AG20443 (cell line): ENCODE measurements at regions not wholly inside any gene's neighbourhood (a gene's known extent, or its start where the extent isn't known, plus 50 kb on each side); places are given as distances from the start of the nearest gene placed in this dataset.
"Not testable (repeated sequence)": the region's sequence is repeated elsewhere in the genome, so short reads cannot be mapped to it uniquely, and the experiment has no call there.

ENCODE experiments used
- DNase-seq: peaks from one replicate; pipeline ENCODE4 v3.0.0; 2012; ENCODE audit warnings: low spot score, mixed read lengths

DNA sequence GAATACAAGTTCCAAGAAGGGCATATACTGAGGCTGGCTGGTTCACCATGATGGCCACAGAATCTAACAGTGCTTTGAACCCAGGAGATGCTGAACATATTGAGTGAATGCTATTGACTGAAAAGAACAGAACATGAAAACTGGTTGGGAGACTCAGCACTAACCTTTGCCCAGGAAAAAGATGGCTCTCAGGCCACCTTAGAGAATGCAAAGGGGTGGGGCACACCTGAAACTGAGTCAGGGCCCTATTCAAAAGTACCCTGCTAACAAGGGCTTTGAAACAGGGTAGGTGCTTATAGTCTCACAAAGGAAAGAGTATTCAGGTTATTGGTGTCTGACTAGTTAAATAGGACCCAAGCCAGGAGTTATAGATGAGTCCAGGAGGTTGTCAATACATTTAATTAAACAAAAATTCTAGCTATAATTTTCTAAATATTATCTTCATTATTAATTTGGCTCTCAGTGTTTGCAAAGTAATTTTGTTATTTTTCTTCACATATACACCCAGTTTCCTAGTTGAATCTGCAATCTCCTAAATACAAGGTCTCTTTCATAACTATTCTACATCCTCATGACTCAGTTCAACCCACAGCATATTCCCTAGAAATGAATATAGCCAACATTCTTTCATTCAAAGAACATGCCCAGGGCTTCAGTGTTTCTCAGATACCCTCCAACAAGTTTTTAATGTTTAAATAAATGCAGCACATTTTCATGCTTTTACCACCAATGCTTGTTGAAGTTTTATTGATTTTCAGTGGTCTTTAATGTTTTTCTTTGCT is 144.2 kb upstream of the RAPGEF2 start:
- no peak for DNase-seq

DNA sequence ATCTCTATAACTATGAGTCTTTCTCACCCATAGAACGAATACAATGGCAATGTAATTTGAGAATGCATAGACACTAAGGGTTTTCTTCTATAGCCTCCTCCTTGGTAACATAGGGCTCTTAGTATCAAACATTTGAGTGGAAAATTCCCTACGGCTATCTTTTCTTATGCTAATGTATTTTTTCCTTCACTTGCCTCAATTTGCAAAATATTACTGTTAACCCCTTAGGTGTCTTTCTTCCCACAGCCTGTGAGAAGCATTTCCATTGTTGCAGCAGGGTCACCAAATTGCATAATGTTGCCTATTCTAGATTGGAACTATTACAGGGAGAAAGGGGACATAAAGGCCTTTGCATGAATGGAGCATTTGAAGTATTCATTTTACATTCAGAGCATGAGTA is 140.5 kb upstream of the RAPGEF2 start:
- DNase-seq = no peak

DNA sequence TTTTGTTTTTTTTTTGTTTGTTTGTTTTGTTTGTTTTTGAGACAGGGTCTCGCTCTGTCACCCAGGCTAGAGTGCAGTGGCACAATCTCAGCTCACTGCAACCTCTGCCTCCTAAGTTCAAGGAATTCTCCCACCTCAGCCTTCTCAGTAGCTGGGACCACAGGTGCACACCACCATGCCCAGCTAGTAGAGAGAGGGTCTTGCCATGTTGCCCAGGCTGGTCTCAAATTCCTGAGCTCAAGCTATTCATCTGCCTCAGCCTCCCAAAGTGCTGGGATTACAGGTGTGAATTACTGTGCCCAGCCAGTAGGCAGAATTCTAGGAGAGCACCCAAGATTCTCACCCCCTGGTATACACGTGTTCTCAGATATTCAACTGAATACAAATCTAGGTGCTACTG is 139.6 kb upstream of the RAPGEF2 start:
- DNase-seq = not testable (repeated sequence)

DNA sequence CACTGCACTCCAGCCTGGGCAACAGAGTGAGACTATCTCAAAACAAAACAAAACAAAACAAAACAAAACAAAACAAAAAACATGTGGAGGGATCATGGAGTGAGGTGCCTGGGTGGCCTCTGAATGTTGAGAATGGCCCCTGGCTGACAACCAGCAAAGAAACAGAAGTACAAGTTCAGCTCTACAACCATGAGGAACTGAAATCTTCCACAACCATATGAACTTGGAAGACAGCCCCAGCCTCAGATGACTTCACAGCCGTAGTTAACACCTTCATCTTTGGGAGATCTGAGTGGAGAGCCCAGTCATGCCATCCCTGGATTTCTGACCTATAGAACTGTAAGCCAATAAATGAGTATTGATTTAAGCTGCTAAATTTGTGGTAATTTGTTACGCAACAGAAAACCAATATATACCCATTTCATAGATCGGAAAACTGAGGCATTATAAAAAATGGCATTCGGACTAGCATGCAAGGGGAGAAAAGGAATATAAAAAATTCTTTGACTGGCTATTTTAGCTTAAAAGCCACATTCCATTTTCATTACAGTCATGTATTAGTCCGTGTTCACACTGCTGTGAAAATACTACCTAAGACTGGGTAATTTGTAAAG is 138.7 kb upstream of the RAPGEF2 start:
- DNase-seq = no peak

DNA sequence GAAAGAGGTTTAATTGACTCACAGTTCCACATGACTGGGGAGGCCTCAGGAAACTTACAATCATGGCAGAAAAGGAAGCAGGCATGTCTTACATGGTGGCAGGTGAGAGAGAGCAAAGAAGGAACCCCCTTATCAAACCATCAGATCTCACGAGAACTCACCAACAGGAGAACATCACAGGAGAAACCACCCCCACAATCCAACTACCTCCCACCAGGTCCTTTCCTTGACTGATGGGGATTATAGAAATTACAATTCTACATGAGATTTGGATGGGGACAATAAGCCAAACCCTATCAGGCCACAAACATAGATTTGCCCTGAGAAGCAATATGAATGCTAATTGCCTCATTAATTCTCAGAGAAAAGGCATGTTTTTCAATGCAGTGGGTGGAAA is 138.2 kb upstream of the RAPGEF2 start:
- no peak for DNase-seq

DNA sequence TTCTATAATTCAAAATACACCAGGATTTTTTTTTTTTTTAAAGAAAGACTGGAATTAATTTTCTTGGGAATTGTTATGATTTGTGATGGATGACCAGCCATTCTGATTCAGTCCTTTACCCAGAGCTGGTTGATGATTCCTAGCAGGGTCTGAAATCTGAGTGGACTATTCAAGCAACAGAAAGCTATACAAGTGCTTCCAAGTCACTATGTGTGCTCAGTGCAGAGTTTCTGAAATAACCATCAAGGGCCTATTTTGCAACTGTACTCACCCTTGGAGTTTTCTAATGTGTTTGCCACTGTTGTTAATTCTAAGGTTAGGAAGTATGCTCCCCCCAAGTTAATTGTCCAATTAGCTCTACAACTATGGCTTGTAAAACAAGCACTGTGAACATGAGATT is 137.7 kb upstream of the RAPGEF2 start:
- no peak for DNase-seq

DNA sequence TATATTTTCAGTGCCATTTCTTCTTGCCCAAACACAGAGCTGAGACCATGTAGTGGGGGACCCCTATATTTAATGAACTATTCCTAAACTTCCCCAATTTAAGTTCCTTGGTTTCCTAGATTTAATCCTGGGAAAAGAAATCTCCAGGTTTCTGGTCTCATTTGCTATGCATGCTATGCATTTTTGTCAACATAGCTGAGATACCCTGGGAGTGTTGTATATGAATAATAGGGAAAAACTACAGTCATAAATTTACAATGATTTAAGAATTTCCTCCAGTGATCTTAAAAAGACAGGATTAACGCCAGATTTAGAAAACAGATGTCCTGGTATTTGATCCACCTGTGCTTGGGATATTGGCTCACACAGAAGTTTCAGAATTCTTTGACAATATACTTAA is 136.8 kb upstream of the RAPGEF2 start:
- DNase-seq = no peak

DNA sequence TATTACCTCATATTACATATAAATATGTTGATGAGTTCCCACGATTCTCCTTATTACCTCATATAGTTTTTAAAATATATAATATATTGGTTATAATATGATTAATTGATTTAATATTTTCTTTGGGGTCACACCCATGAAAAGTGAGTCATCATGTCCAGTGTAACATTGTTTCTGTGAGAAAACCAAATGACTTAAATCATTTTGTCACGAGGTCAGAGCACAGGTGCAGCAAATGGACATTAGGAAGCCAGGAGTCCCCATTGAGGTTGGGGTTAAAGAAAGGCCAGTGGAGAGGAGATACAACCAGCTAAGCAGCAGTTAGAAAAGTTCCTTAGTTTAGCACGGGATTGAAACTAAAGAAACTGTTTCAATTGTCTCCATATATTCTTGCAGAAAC is 133.9 kb upstream of the RAPGEF2 start:
- DNase-seq = no peak

DNA sequence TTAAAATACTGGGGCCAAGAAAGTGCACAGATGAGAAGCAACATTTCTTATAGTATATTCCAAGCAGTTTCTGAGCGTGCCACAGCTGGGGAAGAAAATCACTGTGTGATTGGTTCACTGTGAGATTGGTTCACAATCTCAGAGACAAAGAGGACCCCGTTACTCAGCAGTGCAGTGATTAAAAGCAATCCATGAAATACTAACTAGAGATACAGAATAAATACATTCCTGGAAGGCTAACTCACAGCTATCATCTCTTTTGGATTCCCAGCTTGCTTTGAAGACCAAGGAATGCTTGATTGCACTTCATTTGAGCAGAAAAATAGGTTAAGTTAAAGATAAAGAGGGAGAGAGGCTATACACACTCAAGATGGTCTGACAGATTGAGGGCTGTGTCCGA is 132.1 kb upstream of the RAPGEF2 start:
- no peak for DNase-seq

DNA sequence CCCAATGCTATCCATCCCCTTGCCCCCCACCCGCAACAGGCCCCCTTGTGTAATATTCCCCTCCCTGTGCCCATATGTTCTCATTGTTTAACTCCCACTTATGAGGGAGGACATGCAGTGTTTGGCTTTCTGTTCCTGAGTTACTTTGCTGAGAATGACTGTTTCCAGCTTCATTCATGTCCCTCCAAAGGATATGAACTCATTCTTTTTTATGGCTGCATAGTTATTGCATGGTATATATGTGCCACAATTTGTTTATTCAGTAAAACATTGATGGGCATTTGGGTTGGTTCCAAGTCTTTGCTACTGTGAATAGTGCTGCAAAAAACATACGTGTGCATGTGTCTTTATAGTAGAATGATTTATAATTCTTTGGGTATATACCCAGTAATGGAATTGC is 128.4 kb upstream of the RAPGEF2 start:
- DNase-seq = not testable (repeated sequence)

DNA sequence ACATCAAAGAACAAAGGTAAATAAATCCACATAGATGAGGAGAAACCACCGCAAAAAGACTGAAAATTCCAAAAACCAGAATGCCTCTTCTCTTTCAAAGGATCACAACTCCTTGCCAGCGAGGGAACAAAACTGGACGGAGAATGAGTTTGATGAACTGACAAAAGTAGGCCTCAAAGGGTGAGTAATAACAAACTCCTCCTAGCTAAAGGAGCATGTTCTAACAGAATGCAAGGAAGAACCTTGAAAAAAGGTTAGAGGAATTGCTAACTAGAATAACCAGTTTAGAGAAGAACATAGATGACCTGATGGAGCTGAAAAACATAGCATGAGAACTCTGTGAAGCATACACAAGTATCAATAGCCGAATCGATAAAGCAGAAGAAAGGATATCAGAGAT is 122.2 kb upstream of the RAPGEF2 start:
- DNase-seq = not testable (repeated sequence)

DNA sequence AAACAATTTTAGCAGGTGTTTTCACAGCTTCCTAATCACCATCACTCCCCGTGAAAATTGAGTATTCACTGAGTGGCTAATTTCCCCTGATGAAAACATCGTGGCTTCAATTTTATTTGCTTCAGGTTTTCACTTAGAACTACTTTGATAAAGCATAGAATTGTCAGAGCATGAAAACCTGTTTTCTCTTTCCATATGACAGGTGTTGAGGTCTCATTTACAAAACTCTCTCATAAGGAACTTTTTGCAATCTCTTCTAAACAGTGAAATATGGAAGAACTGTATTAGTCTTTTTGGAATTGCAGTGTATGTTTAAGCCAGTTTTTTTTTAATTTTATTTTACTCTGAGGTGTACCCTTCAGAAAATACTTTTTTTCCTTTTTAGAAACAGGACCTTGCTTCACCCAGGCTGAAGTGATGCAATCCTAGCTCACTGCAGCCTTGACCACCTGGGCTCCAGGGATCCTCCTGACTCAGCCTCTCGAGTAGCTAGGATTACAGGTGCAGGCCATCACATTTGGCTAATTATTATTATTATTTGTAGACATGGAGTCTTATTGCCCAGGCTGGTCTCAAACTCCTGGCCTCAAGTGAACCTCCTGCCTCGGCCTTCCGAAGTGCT is 111.2 kb upstream of the RAPGEF2 start:
- DNase-seq = no peak

DNA sequence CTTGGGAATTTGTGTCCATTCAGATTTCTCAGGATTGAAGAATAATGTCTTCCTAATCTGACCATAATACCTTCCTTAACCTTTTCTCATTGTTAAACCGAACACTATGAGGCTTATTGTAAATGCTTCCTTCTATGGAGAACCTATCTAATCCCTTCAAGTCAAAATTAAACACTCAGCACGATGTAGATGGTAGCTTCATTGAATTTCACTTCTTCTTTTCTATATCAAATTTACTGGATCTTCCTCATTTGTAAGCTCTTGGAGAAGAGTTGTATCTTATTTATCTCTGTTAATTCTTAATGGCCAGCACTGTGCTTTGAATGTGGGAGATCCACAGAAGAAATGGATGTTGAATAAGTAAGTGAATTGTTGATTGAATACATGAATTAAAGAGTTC is 109.0 kb upstream of the RAPGEF2 start:
- DNase-seq = no peak

DNA sequence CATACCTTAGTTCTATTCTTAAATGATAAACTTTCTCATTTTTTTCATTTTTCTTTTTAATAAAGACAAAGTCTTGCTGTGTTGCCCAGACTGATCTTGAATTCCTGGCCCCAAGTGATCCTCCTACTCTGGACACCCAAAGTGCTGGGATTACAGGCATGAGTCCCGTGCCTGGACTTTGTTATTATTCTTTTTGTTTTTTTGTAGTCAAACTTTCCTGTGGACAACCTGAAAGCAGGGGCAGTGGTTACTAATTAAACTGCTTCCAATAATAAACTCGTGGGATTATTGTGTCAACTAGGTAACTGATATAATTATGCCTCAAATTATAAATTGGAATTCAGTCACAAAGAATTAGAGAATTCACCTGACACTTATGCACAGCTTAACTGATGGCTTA is 107.8 kb upstream of the RAPGEF2 start:
- no peak for DNase-seq

DNA sequence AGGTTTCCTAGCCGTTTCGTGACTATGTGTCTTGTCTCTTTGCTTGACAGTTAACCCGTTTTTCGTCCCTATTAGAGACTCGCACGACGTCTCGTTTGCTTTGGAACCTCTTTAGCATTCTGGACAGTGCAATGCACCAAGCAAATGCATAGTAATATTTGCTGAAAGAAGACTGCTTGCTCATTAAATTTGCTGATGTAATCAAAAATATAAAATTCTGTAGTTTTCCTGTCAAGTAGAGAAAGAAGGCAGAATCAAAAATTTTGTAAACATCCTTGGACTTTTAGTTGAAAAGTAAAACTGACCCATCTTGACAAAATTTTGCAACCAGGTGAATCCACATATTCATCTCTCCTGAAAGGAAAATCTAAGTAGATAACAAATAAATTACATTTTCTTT is 106.9 kb upstream of the RAPGEF2 start:
- DNase-seq = no peak

DNA sequence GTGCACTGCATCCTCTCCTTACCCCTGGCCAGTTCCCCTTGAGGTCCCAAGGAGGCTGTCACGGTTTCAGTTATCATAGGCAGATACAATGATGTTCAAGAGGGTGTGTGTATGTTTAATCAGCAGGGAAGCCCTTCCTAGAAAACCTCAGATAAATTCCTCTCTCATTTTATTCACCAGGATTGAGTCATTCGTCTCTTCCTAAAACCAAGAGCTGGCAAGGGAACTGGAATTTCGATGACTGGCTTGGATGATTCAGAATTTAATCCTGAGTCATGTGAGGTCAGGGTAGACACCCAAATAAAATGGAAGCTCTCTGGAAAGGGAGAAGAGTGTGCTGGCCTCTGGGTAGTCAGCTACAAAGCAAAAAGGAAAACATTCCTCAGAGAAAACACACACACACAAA is 106.2 kb upstream of the RAPGEF2 start:
- DNase-seq = peak; percentile 84

DNA sequence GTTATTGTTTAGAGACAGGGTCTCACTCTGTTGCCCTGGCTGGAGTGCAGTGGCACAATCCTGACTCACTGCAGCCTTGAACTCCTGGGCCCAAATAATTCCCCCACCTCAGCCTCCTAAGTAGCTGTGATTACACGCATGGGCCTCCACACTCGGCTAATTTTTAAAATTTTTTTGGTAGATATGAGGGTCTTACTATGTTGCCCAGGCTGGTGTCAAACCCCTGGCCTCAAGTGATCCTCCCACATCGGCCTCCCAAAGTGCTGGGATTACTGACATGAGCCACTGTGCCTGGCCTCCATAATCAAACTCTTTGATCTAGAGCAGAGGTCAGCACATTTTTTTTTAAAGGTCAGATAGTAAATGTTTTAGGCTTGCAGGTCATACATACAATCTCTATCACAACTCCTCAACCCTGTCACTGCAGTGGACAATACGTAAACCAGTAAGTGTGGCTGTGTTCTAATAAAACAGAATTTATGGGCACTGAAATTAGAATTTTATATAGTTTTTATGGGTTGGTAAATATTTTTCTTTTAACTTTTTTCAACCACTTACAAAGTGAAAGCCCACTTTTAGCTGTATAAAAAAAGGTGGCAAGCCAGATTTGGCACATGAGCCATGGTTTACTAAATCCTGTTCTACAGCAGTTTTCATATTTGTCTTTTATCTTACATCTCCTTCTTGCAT is 105.1 kb upstream of the RAPGEF2 start:
- no peak for DNase-seq

DNA sequence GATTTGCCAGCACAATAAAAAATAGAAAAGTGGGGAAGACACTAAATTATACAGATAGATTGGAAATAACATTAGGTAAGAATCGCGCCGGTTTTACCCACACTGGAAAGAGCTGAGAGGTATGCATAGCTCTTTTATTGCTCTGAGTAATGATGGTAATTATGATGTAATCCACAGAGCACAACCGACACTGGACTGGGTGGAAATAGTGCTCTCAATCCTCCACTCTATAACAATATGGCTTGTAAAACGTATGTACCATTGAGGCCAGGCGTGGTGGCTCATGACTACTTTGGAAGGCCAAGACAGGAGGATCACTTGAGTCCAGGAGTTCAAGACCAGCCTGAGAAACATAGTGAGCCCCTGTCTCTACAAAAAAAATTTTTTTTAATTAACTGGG is 104.3 kb upstream of the RAPGEF2 start:
- DNase-seq = peak; percentile 22

DNA sequence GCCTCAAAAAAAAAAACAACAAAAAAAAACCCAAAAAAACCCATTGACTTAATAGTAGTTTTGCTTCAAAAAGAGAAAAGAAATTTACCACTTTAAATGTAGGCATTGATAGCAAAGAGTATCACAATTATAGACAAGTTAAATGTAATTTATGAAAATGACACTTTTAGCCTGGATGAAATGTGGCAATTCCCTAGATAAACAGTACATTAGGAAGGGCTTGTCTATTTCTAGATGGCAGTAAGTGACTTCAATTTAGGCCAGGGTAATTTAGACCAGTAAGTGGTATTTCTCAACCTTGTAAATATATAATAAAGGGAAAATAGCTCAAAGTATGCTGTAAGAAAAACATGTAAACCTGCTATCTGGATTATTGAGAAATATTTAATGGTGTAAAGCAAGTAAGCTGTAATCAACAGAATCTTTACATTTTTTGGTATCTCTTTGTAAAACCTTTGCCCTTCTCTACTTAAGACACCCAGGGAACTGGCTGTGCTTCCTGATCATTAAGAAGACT is 103.7 kb upstream of the RAPGEF2 start:
- no peak for DNase-seq

DNA sequence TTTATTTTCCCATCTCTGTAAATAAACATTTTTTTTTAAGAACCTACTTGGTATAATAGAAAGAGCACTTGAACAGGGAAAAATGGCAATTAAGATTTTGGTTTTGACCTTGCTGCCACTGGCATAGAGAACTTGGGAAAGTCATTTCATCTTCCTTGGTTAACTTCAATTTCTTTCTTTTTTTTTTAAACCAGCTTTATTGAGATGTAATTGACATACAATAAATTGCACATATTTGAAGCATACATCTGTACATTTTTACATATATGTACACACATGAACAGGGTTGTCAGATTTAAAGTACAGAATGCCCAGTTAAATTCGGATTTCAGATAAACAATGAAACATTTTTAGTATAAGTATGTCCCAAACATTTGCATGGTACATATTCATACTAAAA is 103.0 kb upstream of the RAPGEF2 start:
- DNase-seq = no peak

DNA sequence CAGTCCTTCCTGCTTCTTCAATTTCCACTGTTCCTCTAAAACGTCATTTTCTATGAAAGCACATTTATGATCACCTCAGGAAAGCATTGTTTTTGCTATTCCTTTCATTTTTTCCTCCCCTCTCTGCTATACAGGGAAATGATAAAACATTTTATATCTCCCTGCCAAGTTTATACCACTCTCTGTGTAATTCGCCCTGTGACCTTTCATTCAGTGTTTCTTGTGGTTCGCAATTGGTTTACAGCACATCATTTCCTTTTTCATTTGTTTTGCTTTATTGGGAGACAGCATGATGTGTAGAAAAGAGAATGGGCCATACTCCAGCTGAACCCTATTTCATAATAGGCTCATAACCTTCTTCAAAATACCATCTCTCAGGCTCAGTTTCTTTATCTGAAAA is 99.9 kb upstream of the RAPGEF2 start:
- no peak for DNase-seq

DNA sequence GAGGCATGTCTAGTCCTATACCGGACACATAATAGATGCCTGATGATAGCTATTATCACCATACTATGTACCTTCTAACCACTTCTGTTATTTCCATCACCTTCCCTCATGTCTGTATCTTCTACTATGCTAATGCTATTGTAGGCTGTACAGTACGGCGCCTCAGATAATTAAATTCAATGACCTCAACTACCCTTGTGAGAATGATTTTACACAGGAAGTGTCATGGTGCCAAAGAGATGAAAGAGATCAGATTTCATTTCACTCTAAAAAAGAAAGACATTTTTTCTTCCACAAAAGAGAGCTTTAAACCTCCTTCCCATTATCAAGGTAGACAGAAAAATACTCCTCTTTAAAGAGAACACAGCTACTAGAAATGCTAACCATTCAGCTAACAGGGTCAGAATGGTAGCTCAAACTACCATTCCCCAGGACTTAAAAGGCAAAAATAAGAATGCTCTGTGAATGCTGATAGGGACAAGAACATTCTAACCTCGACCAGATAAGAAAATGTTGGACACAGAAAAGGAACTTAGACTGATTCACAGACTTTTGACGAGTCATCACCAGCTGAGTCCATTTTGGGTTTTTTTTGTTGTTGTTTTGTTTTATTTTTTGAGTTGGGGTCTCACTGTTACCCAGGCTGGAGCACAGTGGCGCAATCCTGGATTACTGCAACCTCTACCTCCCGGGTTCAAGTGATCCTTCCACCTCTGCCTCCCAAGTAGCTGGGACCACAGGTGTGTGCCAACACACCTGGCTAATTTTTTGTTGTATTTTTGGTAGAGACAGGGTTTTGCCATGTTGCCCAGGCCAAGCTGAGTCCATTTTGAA is 99.2 kb upstream of the RAPGEF2 start:
- DNase-seq = no peak
